ENCODE measurements at regions not wholly inside any gene's neighbourhood (a gene's known extent, or its start where the extent isn't known, plus 50 kb on each side); places are given as distances from the start of the nearest gene placed in this dataset.

GRCh38 chr1:2891923-2892448 is 90.5 kb upstream of the TTC34 start:
- DNase-seq, result no peak

- DNase-seq, result no peak
Observed at GRCh38 chr1:2893473-2894120, 92.1 kb upstream of the TTC34 start.

- no peak for DNase-seq
Observed at GRCh38 chr1:2894381-2895041, 93.0 kb upstream of the TTC34 start.

- no peak for DNase-seq
Observed at GRCh38 chr1:2896824-2897223, 95.3 kb upstream of the TTC34 start.

- no peak for DNase-seq
Observed at GRCh38 chr1:2903226-2903625, 101.7 kb upstream of the TTC34 start.

- DNase-seq, result no peak
Observed at GRCh38 chr1:2904191-2904590, 102.7 kb upstream of the TTC34 start.

GRCh38 chr1:2905356-2905755 is 103.9 kb upstream of the TTC34 start:
- DNase-seq, result no peak

GRCh38 chr1:2906085-2906484 is 104.6 kb upstream of the TTC34 start:
- no peak for DNase-seq

- no peak for DNase-seq
Observed at GRCh38 chr1:2906620-2907019, 105.1 kb upstream of the TTC34 start.

- no peak for DNase-seq
Observed at GRCh38 chr1:2907051-2907450, 105.6 kb upstream of the TTC34 start.

GRCh38 chr1:2908081-2908480 is 106.6 kb upstream of the TTC34 start:
- no peak for DNase-seq

GRCh38 chr1:2908561-2908960 is 107.1 kb upstream of the TTC34 start:
- DNase-seq, result no peak

GRCh38 chr1:2909797-2910196 is 108.3 kb upstream of the TTC34 start:
- no peak for DNase-seq

GRCh38 chr1:2910211-2910610 is 108.7 kb upstream of the TTC34 start:
- DNase-seq, result no peak

GRCh38 chr1:2911421-2912178 is 109.7 kb upstream of the ACTRT2 start:
- DNase-seq, result no peak

GRCh38 chr1:2912424-2913061 is 108.7 kb upstream of the ACTRT2 start:
- DNase-seq, result no peak

- DNase-seq, result no peak
Observed at GRCh38 chr1:2913091-2913490, 108.2 kb upstream of the ACTRT2 start.

- DNase-seq, result no peak
Observed at GRCh38 chr1:2914702-2915101, 106.6 kb upstream of the ACTRT2 start.

- DNase-seq, result no peak
Observed at GRCh38 chr1:2916153-2916552, 105.1 kb upstream of the ACTRT2 start.

GRCh38 chr1:2916706-2917105 is 104.6 kb upstream of the ACTRT2 start:
- no peak for DNase-seq

GRCh38 chr1:2917284-2917683 is 104.0 kb upstream of the ACTRT2 start:
- no peak for DNase-seq

- no peak for DNase-seq
Observed at GRCh38 chr1:2918441-2918840, 102.8 kb upstream of the ACTRT2 start.

GRCh38 chr1:2919841-2920240 is 101.4 kb upstream of the ACTRT2 start:
- no peak for DNase-seq
